ENCODE measurements at regions not wholly inside any gene's neighbourhood (a gene's known extent, or its start where the extent isn't known, plus 50 kb on each side); places are given as distances from the start of the nearest gene placed in this dataset.

DNA sequence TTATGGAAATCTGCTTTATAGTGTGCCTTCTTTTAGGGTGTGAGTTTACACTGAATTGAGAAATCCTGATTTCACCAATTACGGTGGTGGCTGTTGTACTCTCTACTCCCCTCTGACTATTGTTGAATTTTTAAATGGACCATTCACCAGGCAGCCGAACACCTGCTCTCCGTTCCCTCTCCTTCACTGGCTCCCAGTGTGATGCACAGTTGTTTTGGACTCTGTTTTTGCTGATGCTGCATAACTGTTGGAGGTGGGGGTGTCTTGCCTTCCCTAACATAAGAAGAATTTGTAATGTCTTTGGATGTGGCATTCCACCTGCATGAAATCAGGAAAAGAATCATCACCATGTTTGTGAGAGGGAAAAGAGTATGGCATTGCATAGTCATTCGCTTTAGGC, 341.2 kb downstream of the SNAPC1 start:
- TF ChIP-seq, protein P1, sequence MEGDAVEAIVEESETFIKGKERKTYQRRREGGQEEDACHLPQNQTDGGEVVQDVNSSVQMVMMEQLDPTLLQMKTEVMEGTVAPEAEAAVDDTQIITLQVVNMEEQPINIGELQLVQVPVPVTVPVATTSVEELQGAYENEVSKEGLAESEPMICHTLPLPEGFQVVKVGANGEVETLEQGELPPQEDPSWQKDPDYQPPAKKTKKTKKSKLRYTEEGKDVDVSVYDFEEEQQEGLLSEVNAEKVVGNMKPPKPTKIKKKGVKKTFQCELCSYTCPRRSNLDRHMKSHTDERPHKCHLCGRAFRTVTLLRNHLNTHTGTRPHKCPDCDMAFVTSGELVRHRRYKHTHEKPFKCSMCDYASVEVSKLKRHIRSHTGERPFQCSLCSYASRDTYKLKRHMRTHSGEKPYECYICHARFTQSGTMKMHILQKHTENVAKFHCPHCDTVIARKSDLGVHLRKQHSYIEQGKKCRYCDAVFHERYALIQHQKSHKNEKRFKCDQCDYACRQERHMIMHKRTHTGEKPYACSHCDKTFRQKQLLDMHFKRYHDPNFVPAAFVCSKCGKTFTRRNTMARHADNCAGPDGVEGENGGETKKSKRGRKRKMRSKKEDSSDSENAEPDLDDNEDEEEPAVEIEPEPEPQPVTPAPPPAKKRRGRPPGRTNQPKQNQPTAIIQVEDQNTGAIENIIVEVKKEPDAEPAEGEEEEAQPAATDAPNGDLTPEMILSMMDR (conservative IDR thresholded peaks at IDR 0.05; ENCODE audit: low read depth, low read length): no peak
- Histone ChIP-seq H3K36me3 (ENCODE audit: insufficient read depth) (no peaks in the 10 kb centered on the region), H3K4me3 (IDR thresholded peaks at IDR 0.05; ENCODE audit: insufficient read depth, low read depth, low read length) (no peak overlapping the region), H2AFZ (ENCODE audit: low read depth) (no peak overlapping the region), H3K4me2 (no peak overlapping the region), H3K9ac (no peak overlapping the region), H3K4me1 (ENCODE audit: low read depth, poor library complexity, severe bottlenecking) (no peaks in the 10 kb centered on the region), H3K27ac (no peak overlapping the region), H4K20me1 (ENCODE audit: insufficient read depth) (no peaks in the 10 kb centered on the region), H3K79me2 (ENCODE audit: insufficient read depth, low read depth) (no peaks in the 10 kb centered on the region), H3K27me3 (ENCODE audit: insufficient read depth, low read depth) (no peaks in the 10 kb centered on the region)

GRCh38 chr14:62110941-62111340, 348.7 kb downstream of the SNAPC1 start:
- Histone ChIP-seq H3K4me1 (ENCODE audit: low read depth, poor library complexity, severe bottlenecking) (no peaks in the 10 kb centered on the region), H3K36me3 (ENCODE audit: insufficient read depth) (no peaks in the 10 kb centered on the region), H2AFZ (ENCODE audit: low read depth) (no peak overlapping the region), H3K4me3 (IDR thresholded peaks at IDR 0.05; ENCODE audit: insufficient read depth, low read depth, low read length) (no peak overlapping the region), H3K9ac (no peak overlapping the region), H3K27ac (no peak overlapping the region), H4K20me1 (ENCODE audit: insufficient read depth) (no peaks in the 10 kb centered on the region), H3K4me2 (no peak overlapping the region), H3K27me3 (ENCODE audit: insufficient read depth, low read depth) (no peaks in the 10 kb centered on the region), H3K79me2 (ENCODE audit: insufficient read depth, low read depth) (no peaks in the 10 kb centered on the region)
- TF ChIP-seq, protein P1 (conservative IDR thresholded peaks at IDR 0.05; ENCODE audit: low read depth, low read length): no peak

DNA sequence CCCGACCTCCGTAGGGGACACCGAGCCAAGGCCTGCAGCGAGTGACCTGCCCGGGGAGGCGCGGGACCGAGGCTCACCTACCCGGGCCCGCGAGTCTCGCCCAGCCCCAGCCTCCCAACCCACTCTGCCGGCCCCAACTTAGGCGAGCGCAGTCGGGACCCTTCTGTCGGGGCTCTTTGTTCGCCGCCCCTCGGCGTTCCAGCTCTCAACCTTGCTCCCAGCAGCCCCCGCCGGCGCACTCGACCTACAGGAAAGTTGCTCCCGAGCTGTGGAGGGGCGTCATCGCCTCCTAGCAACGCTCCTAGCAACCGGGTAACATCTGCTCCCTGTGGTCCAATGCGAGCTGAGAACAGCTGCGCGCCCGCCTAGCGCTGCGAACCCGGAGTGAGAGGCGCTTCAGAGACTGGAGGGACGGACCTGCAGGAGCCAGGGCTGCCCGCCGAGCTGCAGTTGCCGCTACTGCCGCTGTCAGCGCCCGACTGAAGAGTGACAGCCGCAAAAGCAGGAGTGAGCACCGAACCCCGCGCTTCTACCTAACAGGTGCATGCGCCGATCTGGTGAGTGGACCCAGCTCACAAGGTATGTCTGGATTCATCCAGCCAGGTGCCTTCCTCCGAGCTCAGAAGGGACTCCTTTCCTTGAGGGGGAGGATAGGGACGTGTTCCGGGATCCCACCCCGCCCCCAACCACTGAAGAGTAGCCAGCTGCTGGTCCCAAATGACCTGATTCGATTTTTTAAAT, 355.0 kb downstream of the SNAPC1 start:
- Histone ChIP-seq H3K36me3 (ENCODE audit: insufficient read depth) (no peaks in the 10 kb centered on the region), H2AFZ (ENCODE audit: low read depth) (no peak overlapping the region), H4K20me1 (ENCODE audit: insufficient read depth) (no peaks in the 10 kb centered on the region), H3K27me3 (ENCODE audit: insufficient read depth, low read depth) (no peaks in the 10 kb centered on the region), H3K4me2 (no peak overlapping the region), H3K4me3 (IDR thresholded peaks at IDR 0.05; ENCODE audit: insufficient read depth, low read depth, low read length) (no peak overlapping the region), H3K4me1 (ENCODE audit: low read depth, poor library complexity, severe bottlenecking) (no peaks in the 10 kb centered on the region), H3K9ac (no peak overlapping the region), H3K79me2 (ENCODE audit: insufficient read depth, low read depth) (no peaks in the 10 kb centered on the region), H3K27ac (no peak overlapping the region)
- TF ChIP-seq, protein P1 (conservative IDR thresholded peaks at IDR 0.05; ENCODE audit: low read depth, low read length): no peak

GRCh38 chr14:62117751-62118105, 355.5 kb downstream of the SNAPC1 start:
- Histone ChIP-seq H3K4me1 (ENCODE audit: low read depth, poor library complexity, severe bottlenecking) (no peaks in the 10 kb centered on the region), H2AFZ (ENCODE audit: low read depth) (no peak overlapping the region), H3K79me2 (ENCODE audit: insufficient read depth, low read depth) (no peaks in the 10 kb centered on the region), H3K36me3 (ENCODE audit: insufficient read depth) (no peaks in the 10 kb centered on the region), H3K4me3 (IDR thresholded peaks at IDR 0.05; ENCODE audit: insufficient read depth, low read depth, low read length) (no peak overlapping the region), H3K27ac (no peak overlapping the region), H4K20me1 (ENCODE audit: insufficient read depth) (no peaks in the 10 kb centered on the region), H3K4me2 (no peak overlapping the region), H3K9ac (no peak overlapping the region), H3K27me3 (ENCODE audit: insufficient read depth, low read depth) (no peaks in the 10 kb centered on the region)
- TF ChIP-seq, protein P1 (conservative IDR thresholded peaks at IDR 0.05; ENCODE audit: low read depth, low read length): no peak

All from KMS-11 (cell line).